Endothelial cell of umbilical vein (primary cell): ENCODE measurements at regions not wholly inside any gene's neighbourhood (a gene's known extent, or its start where the extent isn't known, plus 50 kb on each side); places are given as distances from the start of the nearest gene placed in this dataset.

Experiments used
- BruUV-seq: library from RNA; stranded (reverse); fragments of 400-500 nt; replicated peaks from 2 replicates; lab custom pipeline; 2021; lab: Mats Ljungman, UMichigan
- CTCF ChIA-PET: fragments of 300-600, 350-600 bp; sonication (Branson Sonifier 250); formaldehyde crosslinking; loops from one replicate; lab custom pipeline; 2021; ENCODE audit warnings: antibody characterized with exemption, inconsistent platforms; lab: Charles Lee
- POLR2A ChIA-PET: fragments of 300-600, 350-600 bp; sonication (Branson Sonifier 250); formaldehyde crosslinking; loops from one replicate; lab custom pipeline; 2021; ENCODE audit warnings: antibody characterized with exemption, inconsistent platforms; lab: Charles Lee
- DNase-seq: peaks from one replicate; pipeline ENCODE4 v3.0.0-alpha.2; 2011; ENCODE audit warnings: low read depth, low spot score
- FAIRE-seq: peaks from 2 replicates; lab custom pipeline; 2011; peaks lifted over from hg19 to GRCh38; lab: Jason Lieb, UNC
- H2AFZ ChIP-seq: 2 replicates; pipeline ENCODE4 v1.6.0; 2012; ENCODE audit warnings: low read depth, low read length, control low read depth, inconsistent platforms
- H3K27ac ChIP-seq: 2 replicates; pipeline ENCODE4 v1.5.1; 2011; ENCODE audit warnings: low read depth, mild to moderate bottlenecking, control low read depth, low read length, moderate library complexity; ENCODE audit not compliant: insufficient read depth
- H3K27me3 ChIP-seq, 2 experiments: 2 replicates each; pipeline versions ENCODE4 v1.6.0 to v1.6.1; 2011; ENCODE audit warnings: low read length in 2 of 2, mixed read lengths in 1 of 2; ENCODE audit not compliant: control insufficient read depth in 2 of 2, insufficient read depth in 2 of 2
- H3K36me3 ChIP-seq, 2 experiments: 2 replicates in 1 of 2; 3 replicates in 1 of 2; pipeline ENCODE4 v1.5.1; 2011; ENCODE audit warnings: low read length in 2 of 2, mild to moderate bottlenecking in 1 of 2, moderate library complexity in 1 of 2; ENCODE audit not compliant: control insufficient read depth in 2 of 2, insufficient read depth in 2 of 2; ENCODE audit errors: extremely low read depth in 1 of 2
- H3K4me1 ChIP-seq: 3 replicates; pipeline ENCODE4 v1.5.1; 2011; ENCODE audit warnings: mild to moderate bottlenecking, low read length; ENCODE audit not compliant: control insufficient read depth, insufficient read depth; ENCODE audit errors: extremely low read depth
- H3K4me2 ChIP-seq: 2 replicates; pipeline ENCODE4 v1.6.1; 2011; ENCODE audit warnings: low read length, control low read depth, mixed read lengths; ENCODE audit not compliant: insufficient read depth
- H3K4me3 ChIP-seq, 3 experiments: fragments of 200-600 bp in 1 of 3; sonication (generic), shearing (Covaris generic) in 1 of 3; replicated peaks in 1 of 3; 2 replicates each; pipeline ENCODE4 v1.5.1; 2011 to 2016; ENCODE audit warnings: control low read depth in 3 of 3, low read length in 3 of 3, mild to moderate bottlenecking in 2 of 3, inconsistent platforms in 1 of 3, low read depth in 1 of 3, moderate library complexity in 1 of 3; ENCODE audit not compliant: insufficient read depth in 1 of 3
- H3K79me2 ChIP-seq: 2 replicates; pipeline ENCODE4 v1.6.0; 2012; ENCODE audit warnings: low read length, inconsistent platforms; ENCODE audit not compliant: control insufficient read depth, insufficient read depth
- H3K9ac ChIP-seq: replicated peaks from 2 replicates; pipeline ENCODE3; 2011; ENCODE audit warnings: low read length, control low read depth; ENCODE audit not compliant: insufficient read depth; ENCODE audit errors: extremely low read depth
- H3K9me1 ChIP-seq: replicated peaks from 3 replicates; pipeline ENCODE4 v1.6.0; 2011; ENCODE audit warnings: mild to moderate bottlenecking, low read length; ENCODE audit not compliant: control insufficient read depth, insufficient read depth; ENCODE audit errors: extremely low read depth
- H3K9me3 ChIP-seq: replicated peaks from 2 replicates; pipeline ENCODE4 v1.5.1; 2012; ENCODE audit warnings: low read length, inconsistent platforms; ENCODE audit not compliant: control insufficient read depth, insufficient read depth
- H4K20me1 ChIP-seq: replicated peaks from 2 replicates; pipeline ENCODE3; 2011; ENCODE audit warnings: mild to moderate bottlenecking, low read length; ENCODE audit not compliant: control insufficient read depth, insufficient read depth; ENCODE audit errors: extremely low read depth
- CTCF ChIP-seq, 2 donors: IDR thresholded peaks; 1 replicate in 1 of 2; 2 replicates in 1 of 2; pipeline ENCODE4 v1.5.1; 2011; ENCODE audit warnings: low read length in 2 of 2, mild to moderate bottlenecking in 2 of 2, moderate library complexity in 2 of 2, control low read depth in 1 of 2, inconsistent platforms in 1 of 2, low read depth in 1 of 2; ENCODE audit not compliant: insufficient read depth in 1 of 2; ENCODE audit errors: extremely low read depth in 1 of 2
- EZH2 ChIP-seq: IDR thresholded peaks from 2 replicates; pipeline ENCODE4 v1.6.1; 2012; ENCODE audit warnings: borderline replicate concordance, low read depth, mild to moderate bottlenecking, moderate library complexity, low read length, inconsistent platforms; ENCODE audit not compliant: severe bottlenecking
- FOS ChIP-seq: IDR thresholded peaks from 2 replicates; pipeline ENCODE4 v1.6.1; 2011; ENCODE audit warnings: mild to moderate bottlenecking, low read length, moderate library complexity, borderline replicate concordance; ENCODE audit not compliant: insufficient read depth
- GATA2 ChIP-seq: IDR thresholded peaks from 2 replicates; pipeline ENCODE4 v1.7.0; 2011; ENCODE audit warnings: low read depth, mild to moderate bottlenecking, moderate library complexity, mixed read lengths, low read length; ENCODE audit not compliant: insufficient read length, insufficient read depth
- JUN ChIP-seq: IDR thresholded peaks from 2 replicates; pipeline ENCODE4 v1.6.1; 2011; ENCODE audit warnings: borderline replicate concordance, low read depth; ENCODE audit not compliant: insufficient read length, insufficient read depth
- MAX ChIP-seq: IDR thresholded peaks from 2 replicates; pipeline ENCODE4 v1.6.1; 2011; ENCODE audit not compliant: insufficient read depth, insufficient read length
- MYC ChIP-seq: IDR thresholded peaks from one replicate; pipeline ENCODE4 v1.6.1; 2011; ENCODE audit warnings: mild to moderate bottlenecking, low read depth, low read length
- POLR2A ChIP-seq: IDR thresholded peaks from 2 replicates; pipeline ENCODE4 v1.6.1; 2012; ENCODE audit warnings: low read depth, mild to moderate bottlenecking, control low read depth, low read length
- POLR2AphosphoS5 ChIP-seq: IDR thresholded peaks from 2 replicates; pipeline ENCODE4 v1.6.1; 2012; ENCODE audit warnings: low read depth, mild to moderate bottlenecking, control low read depth, low read length, moderate library complexity; ENCODE audit not compliant: insufficient read depth
- dilution Hi-C: fragments of 300-500 bp; cut with MboI; formaldehyde crosslinking; loops from one replicate; pipeline ENCODE4 v1.15.0; 2019; ENCODE audit warnings: low sequenced_read_pairs; ENCODE audit not compliant: extremely low pct_ligation_motif_present
- intact Hi-C: fragments of 100-400 bp; cut with micrococcal nuclease; formaldehyde crosslinking; loops from one replicate; pipeline ENCODE4 v1.10.0; 2022

GRCh38 chr16:35181422-35182030 lies 1722.1 kb downstream of the TP53TG3F start:
- no peaks in the 10 kb centered on the region for H3K36me3 ChIP-seq
- BruUV-seq = no TSS peak
- H3K9me1 ChIP-seq = no peaks in the 10 kb centered on the region
- no peaks in the 10 kb centered on the region for H3K79me2 ChIP-seq
- no peak for FAIRE-seq
- H3K4me2 ChIP-seq = no peak overlapping the region
- CTCF ChIA-PET = no interaction called here
- no peaks in the 10 kb centered on the region for H3K4me1 ChIP-seq
- no peak overlapping the region for H3K27ac ChIP-seq
- H3K9ac ChIP-seq = no peak overlapping the region
- no peaks in the 10 kb centered on the region for H4K20me1 ChIP-seq
- intact Hi-C loops (no loop called here), dilution Hi-C loops (no loop called here)
- H2AFZ ChIP-seq = no peak overlapping the region
- POLR2A ChIA-PET = no interaction called here
- H3K27me3 ChIP-seq = no peaks in the 10 kb centered on the region
- H3K9me3 ChIP-seq = peaks cover 6% of the 10 kb centered on the region
- DNase-seq = no peak
- no peak overlapping the region for H3K4me3 ChIP-seq
- TF ChIP-seq JUN (no peak), POLR2AphosphoS5 (no peak), GATA2 (no peak), CTCF (IDR thresholded peaks at IDR 0.05; ENCODE audit: extremely low read depth in 1 of 2, insufficient read depth in 1 of 2, low read depth in 1 of 2, low read length in 2 of 2) (no peak), FOS (no peak), MYC (no peak), MAX (no peak), EZH2 (no peak), POLR2A (no peak)
